HG03196 (cell line): ENCODE measurements at regions not wholly inside any gene's neighbourhood (a gene's known extent, or its start where the extent isn't known, plus 50 kb on each side); places are given as distances from the start of the nearest gene placed in this dataset.

Experiments
- ATAC-seq: cut with Tn5 transposase; IDR thresholded peaks from one replicate; pipeline ENCODE4 v1.9.1; 2021; ENCODE audit not compliant: unreplicated experiment

DNA sequence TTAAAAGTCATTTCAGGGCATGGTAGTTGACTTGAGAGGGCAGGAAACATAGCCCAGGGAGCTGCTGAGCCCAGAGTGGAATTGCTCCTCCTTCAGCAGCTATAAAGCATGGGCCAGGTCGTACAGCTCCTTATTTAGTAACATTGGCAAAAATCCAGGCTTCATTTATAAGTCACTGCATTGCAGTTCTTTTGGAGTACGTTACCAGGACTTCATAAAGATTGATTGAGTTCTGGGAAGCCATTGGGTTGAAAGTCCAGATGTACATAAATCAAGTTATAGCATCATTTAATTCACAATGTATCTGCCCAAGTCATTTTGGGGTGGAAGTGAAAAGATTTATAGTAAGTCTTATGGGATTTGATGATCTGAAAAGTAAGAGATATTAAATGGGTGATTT lies 53.0 kb upstream of the ANKEF1 start:
- no peak for ATAC-seq

DNA sequence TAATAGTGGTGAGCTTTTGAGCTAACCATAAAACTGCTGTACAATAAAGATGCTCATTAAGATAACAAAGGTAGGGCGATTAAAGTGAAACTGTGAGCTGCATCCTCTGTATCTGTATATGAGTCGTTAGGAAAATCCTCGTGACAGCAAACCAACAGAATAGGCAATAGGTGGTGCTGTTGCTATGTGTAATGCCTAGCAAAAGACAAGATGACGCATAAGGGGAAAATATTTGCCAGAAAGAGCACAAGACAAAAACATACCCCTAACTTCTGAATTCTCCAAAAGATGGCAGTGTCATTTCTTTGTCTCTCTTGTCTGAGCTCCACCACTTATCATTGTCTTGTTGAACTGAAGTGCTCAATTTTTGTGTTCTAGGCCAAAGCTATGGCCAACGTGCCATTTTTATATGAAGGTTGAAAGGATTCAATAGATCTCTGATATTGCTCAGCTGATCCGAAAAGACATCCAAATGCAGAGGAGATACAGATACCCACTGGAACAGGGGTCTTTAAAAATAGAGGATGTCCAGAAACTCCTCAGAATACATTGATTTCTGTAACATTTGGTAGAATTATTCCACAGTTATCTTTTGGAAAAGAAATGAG lies 56.3 kb upstream of the ANKEF1 start:
- ATAC-seq: peak; percentile 86

DNA sequence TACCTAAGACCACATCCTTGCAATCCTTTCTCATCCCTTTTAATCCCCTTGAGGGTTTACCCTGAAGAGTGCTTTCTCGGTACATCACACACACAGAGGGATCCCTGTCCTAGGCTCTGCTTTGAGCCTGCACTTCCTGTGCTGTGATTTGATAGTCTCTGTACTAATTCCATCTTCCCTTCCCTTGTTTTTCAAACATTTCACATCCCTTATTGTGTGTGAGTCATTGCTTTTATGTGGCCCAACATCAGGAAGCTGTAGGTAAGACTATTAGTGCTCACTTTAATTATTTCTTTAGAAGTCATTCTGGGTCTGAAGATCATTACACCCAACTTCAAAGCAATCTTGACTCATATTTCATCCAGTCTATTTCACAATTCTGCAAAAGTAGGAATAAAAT lies 57.2 kb upstream of the ANKEF1 start:
- ATAC-seq: no peak

DNA sequence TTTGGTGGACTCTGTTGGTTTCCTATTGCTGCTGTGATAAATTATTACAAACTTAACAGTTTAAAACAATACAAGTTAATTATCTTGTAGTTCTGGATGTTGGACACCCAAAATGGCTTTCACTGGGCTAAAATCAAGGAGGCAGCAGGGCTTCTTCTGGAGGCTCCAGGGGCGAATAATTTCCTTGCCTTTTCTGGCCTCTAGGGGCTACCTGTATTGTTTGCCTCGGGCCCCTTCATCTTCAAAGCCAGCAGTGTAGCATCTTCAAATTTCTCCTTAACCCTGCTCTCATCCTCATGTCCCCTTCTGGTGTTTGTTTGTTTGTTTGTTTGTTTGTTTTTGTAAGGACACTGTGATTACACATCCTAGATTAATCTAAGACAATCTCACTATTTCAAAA lies 60.5 kb upstream of the ANKEF1 start:
- no peak for ATAC-seq

DNA sequence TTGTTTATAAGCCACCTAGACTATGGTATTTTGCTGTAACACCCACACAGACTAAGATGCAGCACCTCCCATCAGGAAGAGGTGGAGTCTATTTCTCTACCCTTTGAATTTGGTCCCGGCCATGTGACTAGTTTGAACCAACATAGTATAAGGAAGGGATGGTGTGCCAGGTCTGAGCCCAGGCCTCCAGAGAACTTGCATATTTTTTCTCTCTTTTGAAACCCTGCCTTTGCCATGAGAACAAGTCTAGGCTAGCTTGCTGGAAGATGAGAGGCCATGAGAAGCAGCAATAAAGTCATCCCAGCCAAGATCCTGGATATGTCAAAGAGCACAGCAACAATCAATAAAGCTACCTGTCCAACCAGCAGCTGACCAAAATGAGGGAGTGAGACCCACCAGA lies 63.0 kb upstream of the ANKEF1 start:
- no peak for ATAC-seq

DNA sequence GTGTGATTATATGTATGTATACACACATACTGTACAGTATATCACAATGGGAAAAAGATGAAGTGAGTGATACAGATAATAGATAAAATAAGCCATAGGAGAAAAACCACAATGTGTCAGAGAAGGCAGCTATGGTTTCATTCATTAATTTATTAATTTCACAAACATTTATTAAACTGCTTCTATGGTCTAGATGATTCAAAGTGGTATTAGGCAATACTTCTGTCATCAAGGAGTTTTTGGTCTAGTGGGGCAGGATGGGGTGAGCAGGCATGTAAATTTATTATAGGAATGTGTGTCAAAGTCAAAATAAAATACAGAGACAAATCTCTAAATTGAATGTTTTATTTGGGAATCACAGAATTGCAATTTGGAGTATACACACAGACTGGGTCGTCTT lies 65.2 kb upstream of the ANKEF1 start:
- no peak for ATAC-seq

DNA sequence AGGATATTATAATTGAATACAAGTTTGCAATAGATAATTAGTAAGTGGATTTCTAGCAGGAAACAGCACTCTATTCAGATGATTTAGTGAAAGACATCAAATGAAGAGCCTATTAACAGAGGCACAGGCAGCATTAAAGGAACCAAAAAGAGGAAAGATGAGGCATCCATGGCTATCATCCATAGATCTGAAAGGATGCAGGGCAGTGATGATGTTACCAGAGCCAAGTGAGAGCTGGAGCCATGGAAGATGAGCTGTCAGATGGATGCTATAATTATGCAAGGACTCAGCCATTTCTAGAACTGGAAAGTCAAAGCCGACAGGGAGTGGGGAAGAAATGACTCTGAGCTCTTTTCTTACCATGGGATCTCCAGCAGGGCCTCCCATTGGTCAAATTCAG lies 66.8 kb upstream of the ANKEF1 start:
- no peak for ATAC-seq

- ATAC-seq: no peak
Observed at GRCh38 chr20:9966966-9967365, 67.8 kb upstream of the ANKEF1 start.

GRCh38 chr20:9963029-9963428 lies 71.8 kb upstream of the ANKEF1 start:
- ATAC-seq: no peak

DNA sequence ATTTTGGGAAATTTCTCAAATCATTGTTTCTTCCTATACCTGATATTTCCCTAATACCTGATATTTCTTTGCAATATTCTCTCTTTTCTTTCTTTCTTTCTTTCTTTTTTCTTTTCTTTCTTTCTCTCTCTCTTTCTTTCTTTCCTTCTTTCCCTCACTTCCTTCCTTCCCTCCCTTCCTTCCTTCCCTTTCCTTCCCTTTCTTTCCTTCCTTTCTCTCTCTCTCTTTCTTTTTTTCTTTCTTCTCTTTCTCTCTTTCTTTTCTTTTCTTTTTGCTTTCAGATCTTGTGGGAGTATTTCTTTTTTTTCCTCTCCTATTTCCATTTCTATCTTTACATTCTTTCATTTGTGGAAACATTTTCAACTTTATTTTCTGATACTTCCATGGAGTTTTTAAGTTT lies 76.1 kb upstream of the ANKEF1 start:
- no peak for ATAC-seq

DNA sequence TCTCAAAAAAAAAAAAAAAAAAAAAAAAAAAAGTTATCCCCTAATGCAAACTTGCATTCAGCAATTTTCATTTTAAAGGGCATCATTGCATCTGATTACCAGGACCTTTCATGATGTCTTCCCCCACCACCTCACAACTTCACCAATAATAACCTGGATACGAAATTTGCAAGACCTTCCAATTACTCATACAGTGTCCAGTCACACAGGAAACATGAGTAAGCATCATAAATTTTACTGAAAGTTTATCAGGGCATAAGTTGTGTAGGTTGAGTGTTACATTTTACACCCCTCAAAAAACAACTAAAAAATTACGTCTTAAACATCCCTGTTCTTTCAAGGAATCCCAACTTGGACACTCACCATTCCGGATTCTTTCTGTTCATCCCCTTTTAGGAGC lies 79.1 kb upstream of the ANKEF1 start:
- ATAC-seq: no peak

DNA sequence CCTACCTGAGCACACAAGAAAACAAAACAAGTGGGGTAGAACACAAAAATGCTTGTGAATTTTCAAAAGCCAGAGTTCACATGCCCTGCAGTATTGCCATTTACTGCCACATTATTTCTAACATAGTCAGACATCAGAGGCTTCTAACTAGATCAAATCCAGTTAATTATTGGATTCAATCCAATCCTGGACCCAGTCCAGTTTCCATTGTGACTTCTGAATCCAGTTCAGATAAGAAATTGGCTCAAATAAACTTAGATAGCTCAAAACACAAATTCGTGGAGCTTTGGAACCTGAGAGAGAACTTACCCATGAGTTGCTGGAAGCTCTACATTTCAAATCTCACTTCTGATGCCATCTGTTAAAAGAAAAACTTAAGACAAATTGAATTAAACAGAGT lies 85.2 kb upstream of the ANKEF1 start:
- ATAC-seq: no peak

GRCh38 chr20:9945408-9945807 lies 89.4 kb upstream of the ANKEF1 start:
- ATAC-seq: no peak

DNA sequence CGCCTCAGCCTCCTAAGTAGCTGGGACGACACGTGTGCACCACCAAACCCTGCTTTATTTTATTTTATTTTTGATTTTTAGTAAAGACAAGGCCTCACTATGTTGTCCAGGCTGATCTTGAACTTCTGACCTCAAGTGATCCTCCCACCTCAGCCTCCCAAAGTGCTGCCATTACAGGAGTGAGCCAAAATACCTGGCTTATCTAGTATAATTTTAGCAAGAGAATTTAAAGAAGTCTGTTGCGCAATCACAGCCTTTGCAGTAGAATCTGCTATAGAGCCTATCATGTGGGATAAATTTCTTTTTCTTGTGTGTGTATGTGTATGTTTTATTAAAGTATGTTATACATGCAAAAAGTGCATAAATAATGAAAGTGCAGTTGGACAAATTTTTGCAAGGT lies 92.1 kb upstream of the ANKEF1 start:
- no peak for ATAC-seq

GRCh38 chr20:9940329-9940728 lies 94.5 kb upstream of the ANKEF1 start:
- no peak for ATAC-seq

GRCh38 chr20:9939231-9939630 lies 95.6 kb upstream of the ANKEF1 start:
- no peak for ATAC-seq

- ATAC-seq: no peak
Observed at GRCh38 chr20:9935285-9935684, 96.4 kb upstream of the PAK5 start.

DNA sequence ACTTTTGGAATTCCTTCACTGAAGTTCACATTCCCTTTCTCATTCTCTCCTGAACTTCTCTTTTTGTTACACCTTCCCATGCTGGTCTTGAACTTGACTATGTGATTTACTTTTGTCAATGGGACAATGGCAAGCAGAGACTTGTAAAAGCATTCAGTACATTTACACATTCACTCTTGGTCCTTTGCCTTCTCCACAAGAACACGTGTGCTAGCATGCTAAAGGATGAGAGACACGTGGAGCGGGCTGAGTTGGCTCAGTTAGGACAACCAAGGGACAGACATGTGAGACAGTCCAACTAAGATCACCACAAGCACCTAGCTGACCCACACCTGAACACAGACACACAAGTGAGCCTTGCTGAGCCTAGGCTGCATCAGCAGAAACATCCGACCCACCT lies 91.3 kb upstream of the PAK5 start:
- ATAC-seq: no peak

DNA sequence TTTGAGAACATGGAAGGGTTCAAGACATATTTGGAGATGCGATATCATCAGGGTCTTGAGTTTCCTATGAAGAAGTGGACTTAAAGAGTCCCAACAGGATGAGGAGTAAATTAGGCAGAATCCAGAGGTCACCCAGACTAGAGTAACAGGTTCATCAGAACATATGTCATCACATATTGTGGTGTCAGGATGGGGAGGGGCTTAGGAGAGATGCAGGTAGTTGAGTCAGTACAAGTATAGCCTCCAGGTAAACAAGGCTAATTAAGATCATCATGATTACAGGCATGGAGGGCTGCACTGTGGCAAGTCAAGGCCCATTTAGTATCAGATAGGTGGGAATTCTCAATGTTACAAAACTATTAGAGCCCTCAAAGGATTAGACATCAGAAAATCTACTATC lies 90.1 kb upstream of the PAK5 start:
- no peak for ATAC-seq

DNA sequence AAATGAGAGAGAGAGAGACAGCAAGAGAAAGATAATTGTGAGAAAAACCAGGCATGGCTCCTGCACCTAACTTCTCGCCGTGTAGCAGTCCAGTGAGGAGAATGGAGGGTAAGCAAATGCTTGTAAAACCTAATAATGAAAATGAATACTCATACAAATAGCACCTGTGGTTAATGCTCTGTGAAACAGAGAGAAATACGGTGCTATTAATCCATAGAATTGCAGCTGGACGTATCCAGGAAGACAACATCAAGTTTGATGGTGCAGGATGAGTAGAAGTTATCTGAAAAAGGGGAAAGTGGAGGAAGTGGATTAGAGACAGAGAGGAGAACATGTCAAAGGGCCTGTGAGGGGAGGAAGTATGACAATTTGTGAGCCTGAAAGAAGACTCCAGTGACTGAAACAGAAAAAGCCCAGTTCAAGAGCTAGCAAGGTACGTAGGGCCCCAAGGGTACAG lies 89.4 kb upstream of the PAK5 start:
- ATAC-seq: peak; percentile 72

- no peak for ATAC-seq
Observed at GRCh38 chr20:9927224-9927623, 88.3 kb upstream of the PAK5 start.

DNA sequence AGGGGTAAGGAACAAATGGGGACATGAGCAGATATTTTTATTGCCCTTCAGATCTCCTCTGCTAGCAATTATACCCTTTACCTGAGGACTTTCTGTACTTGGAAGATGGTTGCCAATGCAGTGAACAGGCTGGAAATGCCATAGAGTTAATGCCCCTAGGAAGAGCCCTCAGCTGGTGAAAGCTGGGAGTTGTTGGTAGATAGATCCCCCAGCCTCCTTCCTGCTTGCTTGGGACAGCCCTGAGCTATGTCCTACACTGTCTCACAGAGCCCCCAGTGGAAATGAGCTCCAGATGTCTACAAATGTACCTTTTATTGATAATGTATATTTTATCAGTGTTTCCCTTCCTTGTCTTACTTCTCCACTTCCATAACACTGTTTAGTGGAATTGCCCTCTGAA lies 87.6 kb upstream of the PAK5 start:
- ATAC-seq: no peak

DNA sequence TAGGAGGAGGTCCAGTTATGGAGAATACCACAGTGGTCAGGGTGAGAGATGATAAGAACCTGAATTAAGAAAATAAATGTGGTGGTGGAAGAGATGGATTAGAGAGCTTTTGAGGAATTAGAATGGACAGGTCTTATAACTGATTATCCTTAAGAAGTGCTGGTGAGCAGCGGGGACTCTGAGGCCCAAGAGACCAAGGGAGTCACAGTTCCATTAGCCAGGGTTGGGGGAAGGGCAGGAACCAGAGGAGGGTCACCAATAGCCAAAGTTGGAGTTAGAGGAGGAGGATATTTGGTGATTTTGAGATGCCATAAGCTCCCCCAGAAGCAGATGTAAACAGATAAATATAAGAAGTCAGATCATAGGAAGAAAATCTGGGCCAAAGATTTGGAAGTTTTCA lies 87.1 kb upstream of the PAK5 start:
- ATAC-seq: no peak

- ATAC-seq: no peak
Observed at GRCh38 chr20:9923648-9924047, 84.8 kb upstream of the PAK5 start.
